BE2C (cell line): ENCODE measurements at regions not wholly inside any gene's neighbourhood (a gene's known extent, or its start where the extent isn't known, plus 50 kb on each side); places are given as distances from the start of the nearest gene placed in this dataset.

Experiments used
- DNase-seq: peaks from one replicate; pipeline ENCODE4 v3.0.0-alpha.2; 2020
- H3K27me3 ChIP-seq: fragments of 250-450 bp; sonication (Bioruptor Pico); 2 replicates; pipeline ENCODE4 v1.5.1; 2020; ENCODE audit warnings: mild to moderate bottlenecking
- H3K36me3 ChIP-seq: fragments of 250-450 bp; sonication (Bioruptor Pico); 2 replicates; pipeline ENCODE4 v1.5.1; 2020; ENCODE audit warnings: mild to moderate bottlenecking
- H3K4me1 ChIP-seq: fragments of 250-450 bp; sonication (Bioruptor Pico); 2 replicates; pipeline ENCODE4 v1.5.1; 2020
- H3K4me3 ChIP-seq: 2 replicates; pipeline ENCODE4 v1.5.1; 2011; ENCODE audit warnings: low read depth, low read length
- H3K9me3 ChIP-seq: fragments of 250-450 bp; sonication (Bioruptor Pico); 2 replicates; pipeline ENCODE4 v1.5.1; 2020
- TF ChIP-seq, protein P1 (sequence below): IDR thresholded peaks from 2 replicates; pipeline ENCODE4 v1.5.1; 2012; ENCODE audit warnings: mild to moderate bottlenecking, low read depth, low read length

DNA sequence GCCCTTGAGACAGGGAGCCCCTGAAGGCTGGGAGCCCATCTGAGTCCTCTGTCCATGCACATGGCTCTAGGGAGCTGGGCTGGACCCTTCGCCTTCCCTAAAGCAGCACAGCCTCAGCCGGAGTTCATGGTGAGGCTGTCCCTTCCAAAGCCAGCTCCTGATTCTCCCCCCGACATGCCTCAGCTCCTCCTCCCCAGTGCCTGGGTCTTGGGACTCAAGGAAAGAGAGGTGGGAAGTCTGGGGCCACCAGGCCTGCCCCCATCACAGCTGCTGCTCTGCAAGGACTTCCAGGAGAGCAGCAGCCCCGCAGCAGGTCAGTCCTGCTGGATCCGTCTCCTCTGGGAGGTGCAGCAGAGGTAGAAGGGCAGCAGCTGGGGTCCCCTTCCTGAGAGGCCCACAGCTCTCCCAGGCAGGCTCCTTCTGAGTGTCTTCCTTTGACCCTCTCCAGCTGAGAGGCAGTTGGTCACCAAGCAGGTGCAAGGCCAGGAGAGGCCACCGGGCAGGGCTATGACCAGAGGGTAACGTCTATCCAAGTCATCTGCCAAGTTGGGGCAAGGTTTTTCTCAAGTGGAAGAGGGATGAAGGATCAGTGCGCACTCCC is 90.5 kb downstream of the ADRA2C start:
- Histone ChIP-seq H3K4me1 (peaks cover under 1% of the 10 kb centered on the region), H3K9me3 (no peaks in the 10 kb centered on the region), H3K27me3 (no peaks in the 10 kb centered on the region; the same call in 1 of the 2 replicates), H3K4me3 (no peak overlapping the region), H3K36me3 (no peaks in the 10 kb centered on the region)
- TF ChIP-seq, protein P1, sequence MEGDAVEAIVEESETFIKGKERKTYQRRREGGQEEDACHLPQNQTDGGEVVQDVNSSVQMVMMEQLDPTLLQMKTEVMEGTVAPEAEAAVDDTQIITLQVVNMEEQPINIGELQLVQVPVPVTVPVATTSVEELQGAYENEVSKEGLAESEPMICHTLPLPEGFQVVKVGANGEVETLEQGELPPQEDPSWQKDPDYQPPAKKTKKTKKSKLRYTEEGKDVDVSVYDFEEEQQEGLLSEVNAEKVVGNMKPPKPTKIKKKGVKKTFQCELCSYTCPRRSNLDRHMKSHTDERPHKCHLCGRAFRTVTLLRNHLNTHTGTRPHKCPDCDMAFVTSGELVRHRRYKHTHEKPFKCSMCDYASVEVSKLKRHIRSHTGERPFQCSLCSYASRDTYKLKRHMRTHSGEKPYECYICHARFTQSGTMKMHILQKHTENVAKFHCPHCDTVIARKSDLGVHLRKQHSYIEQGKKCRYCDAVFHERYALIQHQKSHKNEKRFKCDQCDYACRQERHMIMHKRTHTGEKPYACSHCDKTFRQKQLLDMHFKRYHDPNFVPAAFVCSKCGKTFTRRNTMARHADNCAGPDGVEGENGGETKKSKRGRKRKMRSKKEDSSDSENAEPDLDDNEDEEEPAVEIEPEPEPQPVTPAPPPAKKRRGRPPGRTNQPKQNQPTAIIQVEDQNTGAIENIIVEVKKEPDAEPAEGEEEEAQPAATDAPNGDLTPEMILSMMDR = no peak
- DNase-seq = no peak

DNA sequence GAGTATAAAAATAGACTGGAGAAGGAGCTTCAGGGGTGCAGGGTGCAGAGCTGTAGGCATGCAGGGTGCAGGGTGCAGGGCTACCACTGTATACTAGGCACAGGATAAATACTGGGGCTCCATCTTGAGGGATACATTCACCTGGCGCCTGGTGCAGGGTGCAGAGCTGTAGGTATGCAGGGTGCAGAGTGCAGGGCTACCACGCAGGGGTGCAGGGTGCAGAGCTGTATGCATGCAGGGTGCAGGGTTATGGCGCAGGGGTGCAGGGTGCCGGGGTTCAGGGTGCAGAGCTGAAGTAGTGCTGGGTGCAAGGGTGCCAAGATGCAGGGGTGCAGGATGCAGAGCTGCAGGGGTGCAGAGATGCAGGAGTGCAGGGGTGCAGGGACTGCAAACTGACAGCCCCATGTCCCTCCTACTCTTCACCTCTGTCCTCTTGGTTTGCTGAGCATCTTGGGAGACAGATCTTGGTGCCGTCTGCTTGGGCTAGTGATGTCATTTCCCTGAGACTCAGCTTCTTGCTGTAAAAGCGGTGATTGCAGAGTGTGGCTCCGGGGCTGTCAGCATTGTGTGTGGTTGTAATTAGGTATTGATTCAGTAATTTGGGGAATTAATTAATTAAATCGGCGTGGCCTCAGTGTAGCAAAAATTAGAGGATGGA is 91.2 kb downstream of the ADRA2C start:
- no peaks in the 10 kb centered on the region for H3K36me3 ChIP-seq
- no peaks in the 10 kb centered on the region for H3K4me1 ChIP-seq
- H3K4me3 ChIP-seq = no peak overlapping the region
- H3K27me3 ChIP-seq = no peaks in the 10 kb centered on the region; the same call in 1 of the 2 replicates
- no peak for DNase-seq
- no peaks in the 10 kb centered on the region for H3K9me3 ChIP-seq
- TF ChIP-seq, protein P1 = no peak

DNA sequence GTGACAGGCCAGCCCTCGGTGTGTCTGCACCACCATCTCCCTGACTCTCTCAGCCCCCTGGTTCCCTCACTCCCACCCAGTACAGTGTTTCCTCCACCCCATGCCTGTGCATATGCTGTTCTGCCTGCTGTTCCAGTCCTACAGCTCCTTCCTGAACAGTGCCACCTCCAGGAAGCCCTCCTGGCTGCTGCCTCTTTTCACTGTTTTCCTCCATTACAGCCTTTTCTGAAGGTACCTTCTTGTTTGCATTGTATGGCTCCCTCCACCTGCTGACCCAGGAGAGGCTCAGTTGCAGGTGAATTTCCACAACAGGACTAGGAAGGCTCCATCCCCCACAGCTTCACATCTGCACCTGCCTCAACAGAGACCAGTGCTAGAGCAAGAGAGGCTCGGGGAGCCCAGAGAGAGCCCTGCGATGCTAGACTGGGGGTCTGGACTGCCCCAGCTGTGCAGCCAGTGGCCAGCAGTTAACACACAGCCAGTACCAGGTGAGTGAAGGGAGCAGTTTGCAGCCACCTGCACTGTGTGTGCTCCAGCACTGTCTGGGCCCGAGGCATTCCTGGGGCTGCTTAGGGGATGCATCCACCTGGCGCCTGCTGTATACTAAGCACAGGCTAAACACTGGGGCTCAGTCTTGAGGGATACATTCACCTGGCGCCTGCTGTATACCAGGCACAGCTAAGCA is 92.0 kb downstream of the ADRA2C start:
- Histone ChIP-seq H3K9me3 (no peaks in the 10 kb centered on the region), H3K4me3 (no peak overlapping the region), H3K4me1 (no peaks in the 10 kb centered on the region), H3K27me3 (no peaks in the 10 kb centered on the region; the same call in 1 of the 2 replicates), H3K36me3 (no peaks in the 10 kb centered on the region)
- no peak for DNase-seq
- TF ChIP-seq, protein P1 = no peak; the same call in 1 of the 2 replicates

DNA sequence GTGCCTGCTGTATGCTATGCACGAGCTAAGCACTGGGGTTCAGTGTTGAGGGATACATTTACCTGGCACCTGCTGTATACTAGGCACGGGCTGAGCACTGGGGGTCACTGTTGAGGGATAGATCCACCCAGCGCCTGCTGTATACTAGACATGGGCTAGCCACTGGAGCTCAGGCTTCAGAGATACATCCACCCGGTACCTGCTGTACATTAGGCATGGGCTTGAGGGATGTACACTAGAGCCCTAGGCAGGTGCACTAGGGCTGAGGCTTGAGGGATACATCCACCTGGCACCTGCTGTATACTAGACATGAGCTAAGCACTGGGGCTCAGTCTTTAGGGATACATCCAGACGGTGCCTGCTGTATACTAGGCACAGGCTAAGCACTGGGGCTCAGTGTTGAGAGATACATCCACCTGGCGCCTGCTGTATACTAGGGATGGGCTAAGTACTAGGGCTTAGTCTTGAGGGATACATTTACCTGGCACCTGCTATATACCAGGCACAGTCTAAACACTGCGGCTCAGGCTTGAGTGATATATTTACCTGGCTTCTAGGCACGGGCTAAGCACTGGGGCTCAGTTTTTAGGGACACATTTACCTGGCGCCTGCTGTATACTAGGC is 92.7 kb downstream of the ADRA2C start:
- H3K27me3 ChIP-seq = no peaks in the 10 kb centered on the region; the same call in 1 of the 2 replicates
- no peaks in the 10 kb centered on the region for H3K4me1 ChIP-seq
- no peak for DNase-seq
- TF ChIP-seq, protein P1 = no peak
- H3K9me3 ChIP-seq = no peaks in the 10 kb centered on the region
- no peak overlapping the region for H3K4me3 ChIP-seq
- H3K36me3 ChIP-seq = no peaks in the 10 kb centered on the region

DNA sequence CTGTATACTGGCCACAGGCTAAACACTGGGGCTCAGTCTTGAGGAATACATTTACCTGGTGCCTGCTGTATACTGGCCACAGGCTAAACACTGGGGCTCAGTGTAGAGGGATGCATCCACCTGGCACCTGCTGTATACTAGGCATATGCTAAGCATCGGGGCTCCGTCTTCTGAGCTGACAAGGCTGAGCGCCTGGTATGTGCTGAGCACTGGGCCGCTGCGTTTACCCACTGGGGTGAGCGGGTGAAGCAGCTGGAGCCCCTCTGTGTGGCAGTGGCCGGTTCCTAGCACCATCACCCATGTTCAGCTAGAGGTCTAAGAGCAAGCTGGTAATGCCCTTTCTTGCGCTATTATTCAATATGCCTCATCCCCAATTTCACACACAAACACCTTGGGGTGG is 93.4 kb downstream of the ADRA2C start:
- DNase-seq = no peak
- no peak overlapping the region for H3K4me3 ChIP-seq
- no peaks in the 10 kb centered on the region for H3K4me1 ChIP-seq
- no peaks in the 10 kb centered on the region for H3K36me3 ChIP-seq
- H3K9me3 ChIP-seq = no peaks in the 10 kb centered on the region
- H3K27me3 ChIP-seq = no peaks in the 10 kb centered on the region; the same call in 1 of the 2 replicates
- TF ChIP-seq, protein P1 = no peak
